K562 (cell line): ENCODE measurements at regions not wholly inside any gene's neighbourhood (a gene's known extent, or its start where the extent isn't known, plus 50 kb on each side); places are given as distances from the start of the nearest gene placed in this dataset.

Experiments
- ATAC-seq: fragments of 200-7000 bp; cut with Tn5 transposase; 3 replicates; pipeline ENCODE4 v1.9.1; 2020; ENCODE audit warnings: moderate library complexity
- BruUV-seq: library from RNA; stranded (reverse); fragments of 400-500 nt; replicated peaks from 2 replicates; lab custom pipeline; 2021; lab: Mats Ljungman, UMichigan
- CTCF ChIA-PET: fragments of 300-600 bp; formaldehyde crosslinking; extraction: SDS; loops from one replicate; lab custom pipeline; 2021; ENCODE audit warnings: low intra/inter-chr PET ratio; lab: Yijun Ruan, JAX
- POLR2A ChIA-PET: fragments of 300-600, 350-650 bp; sonication (Branson Sonifier 250); formaldehyde crosslinking; extraction: SDS; loops from one replicate; lab custom pipeline; 2021; ENCODE audit warnings: antibody characterized with exemption, inconsistent platforms; lab: Yijun Ruan, JAX
- DNase-seq, 4 experiments: peaks; one replicate each; pipeline versions ENCODE4 v3.0.0 to v3.0.0-alpha.2; 2011 to 2018; ENCODE audit warnings: low spot score in 3 of 4, mixed read lengths in 3 of 4; ENCODE audit errors: extremely low read depth in 1 of 4
- FAIRE-seq: peaks from 2 replicates; lab custom pipeline; 2011; peaks lifted over from hg19 to GRCh38; lab: Jason Lieb, UNC
- H2AFZ ChIP-seq: 2 replicates; pipeline ENCODE4 v1.6.0; 2011; ENCODE audit warnings: low read depth, low read length, control low read depth, inconsistent platforms
- H3K27ac ChIP-seq: fragments of 200-600 bp; 3 replicates; pipeline ENCODE4 v1.8.0; 2011; ENCODE audit warnings: low read depth, mild to moderate bottlenecking, control low read depth, inconsistent platforms, low read length, moderate library complexity, mixed read lengths; ENCODE audit errors: extremely low read depth
- H3K27me3 ChIP-seq, 2 experiments: fragments of 300-600 bp in 1 of 2; 2 replicates in 1 of 2; 3 replicates in 1 of 2; pipeline versions ENCODE4 v1.6.0 to v1.8.0; 2011; ENCODE audit warnings: inconsistent platforms in 2 of 2, low read length in 2 of 2, mild to moderate bottlenecking in 1 of 2, mixed read lengths in 1 of 2, moderate library complexity in 1 of 2; ENCODE audit not compliant: control insufficient read depth in 2 of 2, insufficient read depth in 2 of 2
- H3K36me3 ChIP-seq: fragments of 300-600 bp; 3 replicates; pipeline ENCODE4 v1.8.0; 2011; ENCODE audit warnings: mild to moderate bottlenecking, low read length, inconsistent platforms; ENCODE audit not compliant: control insufficient read depth, insufficient read depth
- H3K4me1 ChIP-seq, 2 experiments: fragments of 200-600 bp in 1 of 2; replicated peaks in 1 of 2; 2 replicates in 1 of 2; 3 replicates in 1 of 2; pipeline versions ENCODE4 v1.5.1 to v1.8.0; 2011; ENCODE audit warnings: inconsistent platforms in 2 of 2, low read length in 2 of 2, mild to moderate bottlenecking in 1 of 2, mixed read lengths in 1 of 2, moderate library complexity in 1 of 2; ENCODE audit not compliant: control insufficient read depth in 2 of 2, insufficient read depth in 2 of 2
- H3K4me2 ChIP-seq: 2 replicates; pipeline ENCODE4 v1.6.1; 2011; ENCODE audit warnings: low read length, control low read depth, inconsistent platforms, mixed read lengths; ENCODE audit not compliant: insufficient read depth
- H3K4me3 ChIP-seq: fragments of 200-600 bp; sonication (generic), shearing (Covaris generic); 2 replicates; pipeline ENCODE4 v1.5.1; 2016; ENCODE audit warnings: control low read depth, inconsistent platforms
- H3K79me2 ChIP-seq: fragments of 200-600 bp; 3 replicates; pipeline ENCODE4 v1.8.0; 2011; ENCODE audit warnings: low read length, inconsistent platforms; ENCODE audit not compliant: control insufficient read depth, insufficient read depth
- H3K9ac ChIP-seq, 2 experiments: 2 replicates each; pipeline versions ENCODE4 v1.6.0 to v1.6.1; 2011; ENCODE audit warnings: low read depth in 2 of 2, low read length in 2 of 2, control low read depth in 1 of 2, inconsistent platforms in 1 of 2, mild to moderate bottlenecking in 1 of 2, mixed read lengths in 1 of 2; ENCODE audit not compliant: insufficient read depth in 1 of 2
- H3K9me1 ChIP-seq: one replicate; pipeline ENCODE4 v1.6.0; 2011; ENCODE audit warnings: inconsistent platforms, mild to moderate bottlenecking, low read length, moderate library complexity; ENCODE audit not compliant: control insufficient read depth, insufficient read depth
- H3K9me3 ChIP-seq: replicated peaks from 2 replicates; pipeline ENCODE4 v1.5.1; 2011; ENCODE audit warnings: low read depth, low read length, inconsistent platforms; ENCODE audit not compliant: control insufficient read depth, insufficient read depth
- H4K20me1 ChIP-seq: replicated peaks from 2 replicates; pipeline ENCODE4 v1.6.1; 2011; ENCODE audit warnings: low read length, inconsistent platforms, mixed read lengths; ENCODE audit not compliant: control insufficient read depth, insufficient read depth
- CLOCK ChIP-seq: fragments of 250-450 bp; sonication (Bioruptor Pico); IDR thresholded peaks from 2 replicates; pipeline ENCODE4 v1.4.0; 2020; ENCODE audit warnings: mild to moderate bottlenecking, moderate library complexity, borderline replicate concordance
- CUX1 ChIP-seq: fragments of 200-800 bp; sonication (Bioruptor generic); IDR thresholded peaks from 2 replicates; pipeline ENCODE4 v1.6.1; 2016; ENCODE audit warnings: missing genetic modification characterization, missing compliant biosample characterization
- GTF2A2 ChIP-seq: IDR thresholded peaks from 2 replicates; pipeline ENCODE4 v1.6.1; 2016; ENCODE audit warnings: mild to moderate bottlenecking, missing genetic modification characterization, missing compliant biosample characterization
- HDAC6 ChIP-seq: IDR thresholded peaks from 2 replicates; pipeline ENCODE4 v1.6.1; 2012; ENCODE audit warnings: low read depth, mild to moderate bottlenecking, control low read depth, inconsistent platforms, low read length, moderate library complexity
- HMG20B ChIP-seq: fragments of 250-450 bp; sonication (Bioruptor Pico); IDR thresholded peaks from 2 replicates; pipeline ENCODE4 v1.5.0; 2021; ENCODE audit warnings: mild to moderate bottlenecking
- HOXB6 ChIP-seq: fragments of 250-450 bp; sonication (Bioruptor Pico); IDR thresholded peaks from 2 replicates; pipeline ENCODE4 v1.5.1; 2022; ENCODE audit warnings: mild to moderate bottlenecking, borderline replicate concordance
- MCM7 ChIP-seq, 2 experiments: fragments of 450-650 bp; IDR thresholded peaks; 2 replicates each; pipeline ENCODE4 v1.6.1; 2016 to 2018
- NRF1 ChIP-seq, 2 experiments: fragments of 450-650 bp; IDR thresholded peaks in 1 of 2; conservative IDR thresholded peaks in 1 of 2; 2 replicates each; pipeline ENCODE4 v1.6.1; 2014; ENCODE audit warnings: mild to moderate bottlenecking in 2 of 2
- PHF20 ChIP-seq: fragments of 450-650 bp; IDR thresholded peaks from 2 replicates; pipeline ENCODE4 v1.6.1; 2018; ENCODE audit not compliant: partially characterized antibody
- SMARCA5 ChIP-seq: fragments of 450-650 bp; IDR thresholded peaks from 2 replicates; pipeline ENCODE4 v1.6.1; 2016
- TFE3 ChIP-seq: fragments of 450-650 bp; formaldehyde crosslinking; IDR thresholded peaks from 2 replicates; pipeline ENCODE4 v1.4.0; 2020; ENCODE audit warnings: mild to moderate bottlenecking, mixed read lengths
- ZNF696 ChIP-seq: fragments of 250-450 bp; sonication (Bioruptor Pico); conservative IDR thresholded peaks from 2 replicates; pipeline ENCODE4 v1.4.0; 2020; ENCODE audit warnings: mild to moderate bottlenecking, moderate library complexity
- ZNF76 ChIP-seq: fragments of 250-450 bp; sonication (Bioruptor Pico); IDR thresholded peaks from 2 replicates; pipeline ENCODE4 v1.4.0; 2020; ENCODE audit warnings: mild to moderate bottlenecking, moderate library complexity, borderline replicate concordance
- WGBS: fragments of 100-300 bp; shearing (Covaris generic); methylation state at CpG from one replicate; pipeline ENCODE4 v1.1.6; 2016; ENCODE audit warnings: low coverage, mixed read lengths; ENCODE audit not compliant: insufficient coverage; ENCODE audit errors: missing lambda C conversion rate; 5-methylcytosine and 5-hydroxymethylcytosine counted together
- in situ Hi-C: fragments of 300-500 bp; cut with MboI; formaldehyde crosslinking; loops from 4 replicates; pipeline ENCODE4 v1.15.0; 2018; ENCODE audit warnings: inconsistent platforms, mixed read lengths
- intact Hi-C: fragments of 100-400 bp; cut with micrococcal nuclease; formaldehyde crosslinking; loops from 2 replicates; pipeline ENCODE4 v1.14.2; 2022

- TF ChIP-seq ZNF696 (CRISPR knock-in tag) (no peak), HOXB6 (CRISPR knock-in tag) (no peak), HDAC6 (no peak), TFE3 (CRISPR knock-in tag) (no peak)
Observed at GRCh38 chr7:131111792-131112191, 215.9 kb upstream of the MKLN1 start (continued).

GRCh38 chr7:131112431-131112830 lies 215.2 kb upstream of the MKLN1 start:
- Histone ChIP-seq H2AFZ (no peak overlapping the region), H3K4me2 (no peak overlapping the region), H3K4me3 (no peak overlapping the region), H3K9ac (no peak overlapping the region), H3K9me3 (no peaks in the 10 kb centered on the region), H4K20me1 (no peaks in the 10 kb centered on the region), H3K27me3 (peaks cover 4 to 9% of the 10 kb centered on the region in 2 experiments; a peak in 2 of 5 replicates), H3K36me3 (no peaks in the 10 kb centered on the region), H3K27ac (no peak overlapping the region), H3K4me1 (peaks cover 23 to 35% of the 10 kb centered on the region in 2 experiments), H3K9me1 (no peaks in the 10 kb centered on the region), H3K79me2 (peaks cover 15% of the 10 kb centered on the region)
- DNase-seq (no peak), ATAC-seq (no peak), FAIRE-seq (no peak)
- no TSS peak for BruUV-seq
- ChIA-PET POLR2A (interaction anchor here (1.2 to 1.6 kb wide), 2 partner anchors 9 to 23 kb away, joined by 3 read pairs; no protein-coding TSS in a partner anchor), CTCF (interaction anchor here (0.6 kb wide), 1 partner anchor 206 kb away, joined by 3 read pairs; no protein-coding TSS in a partner anchor)
- intact Hi-C loops, result no loop called here
- in situ Hi-C loops, result no loop called here
- 28% methylated on average over 1 of the region's 1 CpG for WGBS
- TF ChIP-seq CLOCK (CRISPR knock-in tag) (no peak), NRF1 (conservative IDR thresholded peaks at IDR 0.05 in 1 of 2, IDR thresholded peaks at IDR 0.05 in 1 of 2) (no peak), MCM7 (IDR thresholded peaks at IDR 0.05) (no peak), PHF20 (no peak), SMARCA5 (no peak), GTF2A2 (tag) (no peak), HMG20B (CRISPR knock-in tag) (no peak), CUX1 (CRISPR knock-in tag) (no peak), ZNF76 (CRISPR knock-in tag) (no peak)
